ENCODE measurements at regions not wholly inside any gene's neighbourhood (a gene's known extent, or its start where the extent isn't known, plus 50 kb on each side); places are given as distances from the start of the nearest gene placed in this dataset.

DNA sequence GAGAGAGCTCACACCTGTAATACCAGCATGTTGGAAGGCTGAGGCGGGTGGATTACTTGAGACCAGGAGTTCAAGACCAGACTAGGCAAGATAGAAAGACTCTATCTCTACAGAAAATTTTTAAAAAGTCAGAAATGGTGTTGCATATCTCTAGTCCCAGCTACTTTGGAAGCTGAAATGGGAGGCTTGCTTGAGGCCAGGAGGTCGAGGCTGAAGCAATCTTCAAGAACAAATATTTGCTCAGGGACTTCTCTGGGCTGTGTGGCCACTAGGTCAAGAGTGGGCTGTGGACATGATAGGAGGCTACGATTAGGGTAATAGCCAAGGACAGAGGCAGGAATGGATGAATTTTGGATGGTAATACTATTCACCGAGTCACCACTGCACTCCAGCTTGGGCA is 135.8 kb upstream of the PEG3 start:
- peaks cover 69% of the 10 kb centered on the region for H3K9me3 ChIP-seq
- TF ChIP-seq, protein P1, sequence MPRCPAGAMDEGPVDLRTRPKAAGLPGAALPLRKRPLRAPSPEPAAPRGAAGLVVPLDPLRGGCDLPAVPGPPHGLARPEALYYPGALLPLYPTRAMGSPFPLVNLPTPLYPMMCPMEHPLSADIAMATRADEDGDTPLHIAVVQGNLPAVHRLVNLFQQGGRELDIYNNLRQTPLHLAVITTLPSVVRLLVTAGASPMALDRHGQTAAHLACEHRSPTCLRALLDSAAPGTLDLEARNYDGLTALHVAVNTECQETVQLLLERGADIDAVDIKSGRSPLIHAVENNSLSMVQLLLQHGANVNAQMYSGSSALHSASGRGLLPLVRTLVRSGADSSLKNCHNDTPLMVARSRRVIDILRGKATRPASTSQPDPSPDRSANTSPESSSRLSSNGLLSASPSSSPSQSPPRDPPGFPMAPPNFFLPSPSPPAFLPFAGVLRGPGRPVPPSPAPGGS (IDR thresholded peaks at IDR 0.05): no peak
- TF ChIP-seq USF2 (IDR thresholded peaks at IDR 0.05): no peak
- no peak for TF ChIP-seq RFX5 (IDR thresholded peaks at IDR 0.05)
- TF ChIP-seq EP300 (IDR thresholded peaks at IDR 0.05): no peak
- no peak for TF ChIP-seq HMGXB4 (CRISPR knock-in tag; IDR thresholded peaks at IDR 0.05; ENCODE audit: borderline replicate concordance)
- TF ChIP-seq HEYL (CRISPR knock-in tag; IDR thresholded peaks at IDR 0.05): no peak
- TF ChIP-seq HOXA7 (CRISPR knock-in tag; IDR thresholded peaks at IDR 0.05): no peak
- no peak for TF ChIP-seq ZC3H11A (IDR thresholded peaks at IDR 0.05)
- no peak for TF ChIP-seq PHF8 (IDR thresholded peaks at IDR 0.05; ENCODE audit: borderline replicate concordance, low read depth)
- no peak for TF ChIP-seq EHF (CRISPR knock-in tag; IDR thresholded peaks at IDR 0.05)
- TF ChIP-seq, protein P2, sequence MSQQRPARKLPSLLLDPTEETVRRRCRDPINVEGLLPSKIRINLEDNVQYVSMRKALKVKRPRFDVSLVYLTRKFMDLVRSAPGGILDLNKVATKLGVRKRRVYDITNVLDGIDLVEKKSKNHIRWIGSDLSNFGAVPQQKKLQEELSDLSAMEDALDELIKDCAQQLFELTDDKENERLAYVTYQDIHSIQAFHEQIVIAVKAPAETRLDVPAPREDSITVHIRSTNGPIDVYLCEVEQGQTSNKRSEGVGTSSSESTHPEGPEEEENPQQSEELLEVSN (IDR thresholded peaks at IDR 0.05; ENCODE audit: borderline replicate concordance, low read depth): no peak
- TF ChIP-seq CEBPB (IDR thresholded peaks at IDR 0.05): no peak
- TF ChIP-seq CTCF (IDR thresholded peaks at IDR 0.05): no peak
- no peak for TF ChIP-seq RARB (CRISPR knock-in tag; IDR thresholded peaks at IDR 0.05)
- no peak for TF ChIP-seq MAZ (IDR thresholded peaks at IDR 0.05; ENCODE audit: borderline replicate concordance, low read depth, low read length)
- TF ChIP-seq ESRRA (IDR thresholded peaks at IDR 0.05; ENCODE audit: borderline replicate concordance, low read length): no peak
- no peak for TF ChIP-seq MAFK (IDR thresholded peaks at IDR 0.05; ENCODE audit: partially characterized antibody)
- TF ChIP-seq, protein P3, sequence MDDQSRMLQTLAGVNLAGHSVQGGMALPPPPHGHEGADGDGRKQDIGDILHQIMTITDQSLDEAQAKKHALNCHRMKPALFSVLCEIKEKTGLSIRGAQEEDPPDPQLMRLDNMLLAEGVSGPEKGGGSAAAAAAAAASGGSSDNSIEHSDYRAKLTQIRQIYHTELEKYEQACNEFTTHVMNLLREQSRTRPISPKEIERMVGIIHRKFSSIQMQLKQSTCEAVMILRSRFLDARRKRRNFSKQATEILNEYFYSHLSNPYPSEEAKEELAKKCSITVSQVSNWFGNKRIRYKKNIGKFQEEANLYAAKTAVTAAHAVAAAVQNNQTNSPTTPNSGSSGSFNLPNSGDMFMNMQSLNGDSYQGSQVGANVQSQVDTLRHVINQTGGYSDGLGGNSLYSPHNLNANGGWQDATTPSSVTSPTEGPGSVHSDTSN (IDR thresholded peaks at IDR 0.05): no peak
- H3K4me3 ChIP-seq: no peak overlapping the region
- 5% methylated on average over 4 of the region's 4 CpGs for WGBS (ENCODE audit: missing lambda C conversion rate)
- H3K4me2 ChIP-seq: no peak overlapping the region
- POLR2A ChIA-PET: no interaction called here
- no peaks in the 10 kb centered on the region for H3K4me1 ChIP-seq
- H3K27ac ChIP-seq: no peak overlapping the region
- ATAC-seq: no peak
- CTCF ChIA-PET: no interaction called here
- DNase-seq (ENCODE audit: low read depth in 1 of 2, low spot score in 1 of 2): no peak
- no peak for FAIRE-seq

All from A549 (cell line).